Right cardiac atrium (tissue), 5 donors: ENCODE measurements at regions not wholly inside any gene's neighbourhood (a gene's known extent, or its start where the extent isn't known, plus 50 kb on each side); places are given as distances from the start of the nearest gene placed in this dataset.

Source experiments
- ATAC-seq, 2 donors: fragments of 200-7000 bp; cut with Tn5 transposase; one replicate each; pipeline versions ENCODE4 v1.8.0 to v1.9.1; 2020; ENCODE audit warnings: moderate library complexity in 2 of 2, mild to moderate bottlenecking in 1 of 2
- DNase-seq, 3 donors: peaks; one replicate each; pipeline ENCODE4 v3.0.0-alpha.2; 2020
- H3K27ac ChIP-seq: one replicate; pipeline ENCODE4 v1.5.1; 2013; ENCODE audit warnings: mild to moderate bottlenecking, low read length, control low read depth, moderate library complexity
- H3K27me3 ChIP-seq: one replicate; pipeline ENCODE4 v1.6.1; 2013; ENCODE audit not compliant: control insufficient read depth, insufficient read depth
- H3K4me1 ChIP-seq: one replicate; pipeline ENCODE4 v1.6.1; 2013; ENCODE audit warnings: low read length; ENCODE audit not compliant: control insufficient read depth, insufficient read depth
- H3K4me3 ChIP-seq: one replicate; pipeline ENCODE4 v1.5.1; 2013; ENCODE audit warnings: low read length, control low read depth
- H3K9me3 ChIP-seq: one replicate; pipeline ENCODE4 v1.6.1; 2013; ENCODE audit warnings: low read length; ENCODE audit not compliant: control insufficient read depth
- WGBS: extraction: QIAGEN DNeasy Blood & Tissue Kit; methylation state at CpG from one replicate; pipeline ENCODE4 v1.1.7; 2013; 5-methylcytosine and 5-hydroxymethylcytosine counted together
- intact Hi-C, 4 donors: fragments of 100-400 bp; cut with DNase I; formaldehyde crosslinking; loops; one replicate each; pipeline versions ENCODE4 v1.11.0 to v1.14.0; 2022 to 2023
- donor health status: healthy with polysubstance abuse.
- donor health status: DM: no; HTN: yes; CAD: no.
- donor health status: DM: no; HTN: no; CAD: no.
- donor health status: DM: no; HTN: yes; CAD: no; lungs with severe emphysema.
- donor health status: DM: yes; HTN: yes; CAD: no.

- DNase-seq (no peak), ATAC-seq (no peak)
- 85% methylated on average over 4 of the region's 4 CpGs for WGBS
- H3K4me1 ChIP-seq = no peaks in the 10 kb centered on the region
- no peaks in the 10 kb centered on the region for H3K27me3 ChIP-seq
- no peaks in the 10 kb centered on the region for H3K9me3 ChIP-seq
- intact Hi-C loops = no loop called here
- no peak overlapping the region for H3K4me3 ChIP-seq
- H3K27ac ChIP-seq = no peak overlapping the region
Measured at GRCh38 chr12:11446372-11446771, 51.0 kb upstream of the PRB2 start.

GRCh38 chr12:11457996-11458645 is 62.8 kb upstream of the PRB2 start:
- ATAC-seq (no peak), DNase-seq (no peak)
- H3K27me3 ChIP-seq = no peaks in the 10 kb centered on the region
- H3K27ac ChIP-seq = no peak overlapping the region
- intact Hi-C loops = no loop called here
- H3K9me3 ChIP-seq = no peaks in the 10 kb centered on the region
- no peak overlapping the region for H3K4me3 ChIP-seq
- H3K4me1 ChIP-seq = no peaks in the 10 kb centered on the region
- 84% methylated on average over 20 of the region's 20 CpGs for WGBS

- no peak for ATAC-seq
- H3K27me3 ChIP-seq = no peaks in the 10 kb centered on the region
- 70% methylated on average over 1 of the region's 1 CpG for WGBS
Measured at GRCh38 chr12:11460343-11461023, 65.1 kb upstream of the PRB2 start.

GRCh38 chr12:11461433-11461832 is 66.1 kb upstream of the PRB2 start:
- no peaks in the 10 kb centered on the region for H3K27me3 ChIP-seq
- no peak overlapping the region for H3K4me3 ChIP-seq
- intact Hi-C loops = no loop called here
- no peaks in the 10 kb centered on the region for H3K9me3 ChIP-seq
- no peak overlapping the region for H3K27ac ChIP-seq
- DNase-seq (no peak), ATAC-seq (no peak)
- no peaks in the 10 kb centered on the region for H3K4me1 ChIP-seq
- 65% methylated on average over 4 of the region's 4 CpGs for WGBS

More at GRCh38 chr12:11460343-11461023, 65.1 kb upstream of the PRB2 start:
- no peak for DNase-seq
- intact Hi-C loops = no loop called here
- Histone ChIP-seq H3K9me3 (no peaks in the 10 kb centered on the region), H3K27ac (no peak overlapping the region), H3K4me1 (no peaks in the 10 kb centered on the region), H3K4me3 (no peak overlapping the region)

GRCh38 chr12:11477110-11477509 is 81.7 kb upstream of the PRB2 start:
- WGBS = 42% methylated on average over 1 of the region's 1 CpG
- Histone ChIP-seq H3K27ac (no peak overlapping the region), H3K9me3 (no peaks in the 10 kb centered on the region), H3K27me3 (no peaks in the 10 kb centered on the region), H3K4me3 (no peak overlapping the region), H3K4me1 (no peaks in the 10 kb centered on the region)
- ATAC-seq (no peak), DNase-seq (no peak)
- intact Hi-C loops = no loop called here

GRCh38 chr12:11482955-11483354 is 87.6 kb upstream of the PRB2 start:
- no peaks in the 10 kb centered on the region for H3K4me1 ChIP-seq
- WGBS = 55% methylated on average over 2 of the region's 2 CpGs
- no peak overlapping the region for H3K4me3 ChIP-seq
- intact Hi-C loops = loop anchor here in 1 of 4 donors (10.0 kb wide), 1 partner anchor 708 kb away; no protein-coding TSS in a partner anchor
- DNase-seq (no peak), ATAC-seq (peak in 1 of 2 donors; percentile 35)
- H3K27ac ChIP-seq = no peak overlapping the region
- H3K27me3 ChIP-seq = no peaks in the 10 kb centered on the region
- H3K9me3 ChIP-seq = no peaks in the 10 kb centered on the region

GRCh38 chr12:11486623-11487444 is 91.5 kb upstream of the PRB2 start:
- ATAC-seq = peak; percentile 71 to 82
- Histone ChIP-seq H3K27me3 (no peaks in the 10 kb centered on the region), H3K4me3 (no peak overlapping the region), H3K4me1 (no peaks in the 10 kb centered on the region), H3K9me3 (no peaks in the 10 kb centered on the region), H3K27ac (no peak overlapping the region)
- 24% methylated on average over 13 of the region's 13 CpGs for WGBS
- peak; percentile 80 to 83 (median 82) for DNase-seq
- intact Hi-C loops = loop anchor here (5.0 to 10.0 kb wide), 3 partner anchors 712 to 730 kb away; no protein-coding TSS in a partner anchor

- ATAC-seq (no peak), DNase-seq (no peak)
- Histone ChIP-seq H3K9me3 (no peaks in the 10 kb centered on the region), H3K4me3 (no peak overlapping the region), H3K27ac (no peak overlapping the region), H3K4me1 (no peaks in the 10 kb centered on the region), H3K27me3 (no peaks in the 10 kb centered on the region)
- intact Hi-C loops = no loop called here
- 82% methylated on average over 3 of the region's 3 CpGs for WGBS
Measured at GRCh38 chr12:11496157-11496851, 100.9 kb upstream of the PRB2 start.

GRCh38 chr12:11497438-11497837 is 102.1 kb upstream of the PRB2 start:
- no peak overlapping the region for H3K27ac ChIP-seq
- H3K27me3 ChIP-seq = no peaks in the 10 kb centered on the region
- intact Hi-C loops = no loop called here
- H3K4me3 ChIP-seq = no peak overlapping the region
- ATAC-seq (no peak), DNase-seq (no peak)
- no peaks in the 10 kb centered on the region for H3K9me3 ChIP-seq
- H3K4me1 ChIP-seq = no peaks in the 10 kb centered on the region
- 88% methylated on average over 7 of the region's 7 CpGs for WGBS

- DNase-seq = no peak
- intact Hi-C loops = no loop called here
- H3K4me1 ChIP-seq = no peaks in the 10 kb centered on the region
- WGBS = 81% methylated on average over 4 of the region's 4 CpGs
- H3K27ac ChIP-seq = no peak overlapping the region
- no peaks in the 10 kb centered on the region for H3K9me3 ChIP-seq
- H3K27me3 ChIP-seq = no peaks in the 10 kb centered on the region
- no peak overlapping the region for H3K4me3 ChIP-seq
- ATAC-seq = no peak
Measured at GRCh38 chr12:11497995-11498394, 102.6 kb upstream of the PRB2 start.
